ENCODE measurements at regions not wholly inside any gene's neighbourhood (a gene's known extent, or its start where the extent isn't known, plus 50 kb on each side); places are given as distances from the start of the nearest gene placed in this dataset.
"Not testable (repeated sequence)": the region's sequence is repeated elsewhere in the genome, so short reads cannot be mapped to it uniquely, and the experiment has no call there.

DNA sequence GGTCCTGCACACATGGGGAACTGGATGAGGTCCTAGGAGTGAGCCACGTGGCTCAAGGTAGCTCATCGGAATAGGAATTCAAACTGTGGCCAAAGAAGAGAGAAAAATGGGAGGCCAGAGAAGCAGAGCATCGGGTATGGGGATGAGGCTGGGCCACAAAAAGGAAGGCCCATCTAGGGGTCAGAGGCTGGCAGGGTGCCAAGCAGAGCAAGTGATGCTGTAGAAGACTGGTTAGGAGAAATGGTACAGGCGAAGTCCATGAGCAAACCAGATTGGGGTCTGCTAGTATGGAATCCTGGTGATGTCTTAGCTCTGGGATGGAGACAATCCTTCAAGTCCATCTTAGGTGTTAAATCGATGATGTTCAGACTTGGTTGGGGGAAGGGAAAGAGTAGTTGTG, 68.0 kb downstream of the TEX35 start:
- intact Hi-C loops (cut with DNase I), result no loop called here
- Histone ChIP-seq H3K27ac (no peak overlapping the region), H3K27me3 (no peaks in the 10 kb centered on the region), H3K4me3 (no peak overlapping the region), H3K4me1 (no peaks in the 10 kb centered on the region), H3K9me3 (no peaks in the 10 kb centered on the region), H3K36me3 (no peaks in the 10 kb centered on the region)
- DNase-seq (no peak), ATAC-seq (no peak)
- TF ChIP-seq CTCF (IDR thresholded peaks at IDR 0.05), result no peak

- DNase-seq (no peak), ATAC-seq (no peak)
- no peaks in the 10 kb centered on the region for H3K36me3 ChIP-seq
- TF ChIP-seq CTCF (IDR thresholded peaks at IDR 0.05), result no peak
- no peak overlapping the region for H3K27ac ChIP-seq
- H3K4me3 ChIP-seq, result no peak overlapping the region
- no peaks in the 10 kb centered on the region for H3K9me3 ChIP-seq
- intact Hi-C loops (cut with DNase I), result no loop called here
- H3K27me3 ChIP-seq, result no peaks in the 10 kb centered on the region
- no peaks in the 10 kb centered on the region for H3K4me1 ChIP-seq
Observed at GRCh38 chr1:178581351-178582303, 68.7 kb downstream of the TEX35 start.

DNA sequence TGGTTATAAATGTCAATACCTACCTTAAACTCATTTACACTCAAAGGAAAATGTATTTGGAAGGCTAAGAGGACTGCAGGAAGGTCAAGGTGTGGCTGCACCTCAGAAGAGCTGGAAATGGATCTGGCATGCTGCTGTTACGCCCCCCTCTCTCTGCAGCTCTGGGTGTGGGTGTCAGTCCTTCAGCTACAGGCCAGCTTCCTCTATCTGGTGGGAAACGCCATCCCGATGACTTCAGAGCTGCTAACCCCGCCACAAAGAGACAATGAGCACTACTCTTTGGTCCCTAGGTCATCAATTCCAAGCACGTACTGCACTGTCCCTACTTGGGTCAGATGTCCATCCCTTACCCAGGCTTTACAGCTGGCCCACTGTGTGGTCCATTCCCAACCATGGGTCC, 74.2 kb downstream of the TEX35 start:
- TF ChIP-seq CTCF (IDR thresholded peaks at IDR 0.05), result no peak
- no peaks in the 10 kb centered on the region for H3K27me3 ChIP-seq
- DNase-seq (no peak), ATAC-seq (no peak)
- no peak overlapping the region for H3K27ac ChIP-seq
- intact Hi-C loops (cut with DNase I), result no loop called here
- H3K4me1 ChIP-seq, result no peaks in the 10 kb centered on the region
- H3K36me3 ChIP-seq, result no peaks in the 10 kb centered on the region
- no peaks in the 10 kb centered on the region for H3K9me3 ChIP-seq
- no peak overlapping the region for H3K4me3 ChIP-seq

GRCh38 chr1:178587975-178588374, 75.1 kb downstream of the TEX35 start:
- no peak overlapping the region for H3K4me3 ChIP-seq
- no peak for DNase-seq
- H3K27me3 ChIP-seq, result no peaks in the 10 kb centered on the region
- no peaks in the 10 kb centered on the region for H3K9me3 ChIP-seq
- no peak overlapping the region for H3K27ac ChIP-seq
- no peaks in the 10 kb centered on the region for H3K4me1 ChIP-seq
- no peak for ATAC-seq
- no peak for TF ChIP-seq CTCF (IDR thresholded peaks at IDR 0.05)
- H3K36me3 ChIP-seq, result no peaks in the 10 kb centered on the region
- intact Hi-C loops (cut with DNase I), result no loop called here

GRCh38 chr1:178589042-178589441, 76.1 kb downstream of the TEX35 start:
- intact Hi-C loops (cut with DNase I); ATAC-seq; H3K4me3 ChIP-seq; H3K27ac ChIP-seq; H3K27me3 ChIP-seq; H3K4me1 ChIP-seq; DNase-seq; H3K36me3 ChIP-seq; H3K9me3 ChIP-seq: not testable (repeated sequence)

- H3K27ac ChIP-seq; H3K4me1 ChIP-seq; intact Hi-C loops (cut with DNase I); H3K9me3 ChIP-seq; H3K27me3 ChIP-seq; ATAC-seq; DNase-seq; H3K36me3 ChIP-seq; H3K4me3 ChIP-seq: not testable (repeated sequence)
Observed at GRCh38 chr1:178591811-178592210, 78.9 kb downstream of the TEX35 start.

All from left lung (tissue), 4 donors.